Neural progenitor cell (in vitro differentiated cells): ENCODE measurements at regions not wholly inside any gene's neighbourhood (a gene's known extent, or its start where the extent isn't known, plus 50 kb on each side); places are given as distances from the start of the nearest gene placed in this dataset.

Experiments
- CTCF ChIP-seq: fragments of 200-600 bp; sonication (generic); IDR thresholded peaks from 2 replicates; pipeline ENCODE4 v1.5.1; 2017; ENCODE audit warnings: antibody characterized with exemption, mild to moderate bottlenecking
- EZH2 ChIP-seq: fragments of 200-600 bp; sonication (generic); IDR thresholded peaks from 2 replicates; pipeline ENCODE4 v1.6.1; 2017; ENCODE audit warnings: antibody characterized with exemption, mild to moderate bottlenecking, moderate library complexity
- EZH2phosphoT487 ChIP-seq: fragments of 200-600 bp; sonication (generic); IDR thresholded peaks from 2 replicates; pipeline ENCODE4 v1.6.1; 2017; ENCODE audit warnings: antibody characterized with exemption

- no peak for TF ChIP-seq CTCF
- TF ChIP-seq EZH2 = no peak
- no peak for TF ChIP-seq EZH2phosphoT487
These were observed 318.7 kb upstream of the RBFOX1 start for GRCh38 chr16:7013990-7014389.
